Effector memory CD4-positive, alpha-beta T cell (primary cell): ENCODE measurements at regions not wholly inside any gene's neighbourhood (a gene's known extent, or its start where the extent isn't known, plus 50 kb on each side); places are given as distances from the start of the nearest gene placed in this dataset.

Source experiments
- DNase-seq, 3 donors: peaks; one replicate each; pipeline ENCODE4 v3.0.0-alpha.2; 2020
- H3K27ac ChIP-seq: 2 replicates; pipeline ENCODE4 v1.7.0; 2013; ENCODE audit warnings: mild to moderate bottlenecking, low read length, moderate library complexity; ENCODE audit not compliant: insufficient read depth, poor library complexity, severe bottlenecking
- H3K27me3 ChIP-seq: replicated peaks from 2 replicates; pipeline ENCODE4 v1.7.0; 2013; ENCODE audit warnings: mild to moderate bottlenecking, low read length; ENCODE audit not compliant: insufficient read depth, control insufficient read depth, poor library complexity, severe bottlenecking
- H3K36me3 ChIP-seq: 2 replicates; pipeline ENCODE4 v1.7.0; 2013; ENCODE audit warnings: mild to moderate bottlenecking, low read length, moderate library complexity; ENCODE audit not compliant: control insufficient read depth, insufficient read depth
- H3K4me1 ChIP-seq: 2 replicates; pipeline ENCODE4 v1.7.0; 2013; ENCODE audit warnings: low read length, mild to moderate bottlenecking; ENCODE audit not compliant: control insufficient read depth, insufficient read depth, poor library complexity, severe bottlenecking
- H3K4me3 ChIP-seq: 2 replicates; pipeline ENCODE4 v1.7.0; 2013; ENCODE audit warnings: low read length, low read depth, mild to moderate bottlenecking; ENCODE audit not compliant: insufficient read depth, poor library complexity, severe bottlenecking
- H3K9me3 ChIP-seq: 2 replicates; pipeline ENCODE4 v1.7.0; 2013; ENCODE audit warnings: mild to moderate bottlenecking, low read length, moderate library complexity; ENCODE audit not compliant: control insufficient read depth

DNA sequence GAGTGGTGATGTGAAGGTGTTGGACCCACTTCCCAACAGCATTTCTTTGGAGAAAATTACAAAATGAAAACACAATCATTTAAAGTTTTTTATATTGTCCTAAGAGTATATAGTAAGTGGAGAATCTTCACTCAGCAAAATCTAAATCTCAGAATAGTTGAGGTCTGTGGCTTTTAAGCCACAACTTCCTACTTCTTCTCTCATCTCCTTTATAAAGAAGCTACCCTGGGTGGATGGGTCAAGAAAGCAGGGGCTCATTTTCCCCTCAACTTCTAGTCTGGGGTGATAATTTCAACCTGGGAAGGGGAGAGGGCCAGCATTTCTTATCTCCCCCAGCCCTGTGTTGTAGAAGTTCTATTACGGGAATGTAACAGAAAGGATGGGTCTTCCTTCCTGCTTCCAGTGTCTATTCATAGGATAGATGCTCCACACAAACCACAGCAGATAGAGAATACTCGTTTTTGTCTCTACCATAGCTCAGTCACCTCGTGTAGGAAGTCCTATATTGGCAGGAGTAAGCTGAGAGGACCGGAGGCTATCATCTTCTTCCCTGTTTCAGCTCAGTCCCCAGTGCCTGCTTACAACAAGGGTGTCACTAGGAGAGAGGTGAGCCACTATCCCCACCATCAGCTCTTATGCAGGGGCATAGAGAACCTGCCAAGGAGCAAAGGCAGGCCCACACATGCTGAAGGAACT, 341.5 kb downstream of the CASP12 start:
- Histone ChIP-seq H3K36me3 (no peaks in the 10 kb centered on the region), H3K27ac (no peak overlapping the region), H3K27me3 (no peaks in the 10 kb centered on the region), H3K4me3 (no peak overlapping the region), H3K9me3 (no peaks in the 10 kb centered on the region), H3K4me1 (peaks cover 3% of the 10 kb centered on the region)
- no peak for DNase-seq

GRCh38 chr11:104549019-104549418, 349.2 kb downstream of the CASP12 start:
- H3K36me3 ChIP-seq: no peaks in the 10 kb centered on the region
- H3K9me3 ChIP-seq: no peaks in the 10 kb centered on the region
- H3K4me3 ChIP-seq: no peak overlapping the region
- no peak for DNase-seq
- H3K4me1 ChIP-seq: no peaks in the 10 kb centered on the region
- H3K27ac ChIP-seq: no peak overlapping the region
- no peaks in the 10 kb centered on the region for H3K27me3 ChIP-seq

GRCh38 chr11:104547996-104548661, 350.1 kb downstream of the CASP12 start:
- H3K36me3 ChIP-seq: no peaks in the 10 kb centered on the region
- DNase-seq: no peak
- no peak overlapping the region for H3K4me3 ChIP-seq
- no peaks in the 10 kb centered on the region for H3K4me1 ChIP-seq
- no peaks in the 10 kb centered on the region for H3K9me3 ChIP-seq
- no peak overlapping the region for H3K27ac ChIP-seq
- H3K27me3 ChIP-seq: no peaks in the 10 kb centered on the region

- no peaks in the 10 kb centered on the region for H3K27me3 ChIP-seq
- DNase-seq: no peak
- H3K9me3 ChIP-seq: no peaks in the 10 kb centered on the region
- no peaks in the 10 kb centered on the region for H3K4me1 ChIP-seq
- H3K27ac ChIP-seq: no peak overlapping the region
- no peak overlapping the region for H3K4me3 ChIP-seq
- H3K36me3 ChIP-seq: no peaks in the 10 kb centered on the region
Measured at GRCh38 chr11:104546501-104546900, 351.8 kb downstream of the CASP12 start.

DNA sequence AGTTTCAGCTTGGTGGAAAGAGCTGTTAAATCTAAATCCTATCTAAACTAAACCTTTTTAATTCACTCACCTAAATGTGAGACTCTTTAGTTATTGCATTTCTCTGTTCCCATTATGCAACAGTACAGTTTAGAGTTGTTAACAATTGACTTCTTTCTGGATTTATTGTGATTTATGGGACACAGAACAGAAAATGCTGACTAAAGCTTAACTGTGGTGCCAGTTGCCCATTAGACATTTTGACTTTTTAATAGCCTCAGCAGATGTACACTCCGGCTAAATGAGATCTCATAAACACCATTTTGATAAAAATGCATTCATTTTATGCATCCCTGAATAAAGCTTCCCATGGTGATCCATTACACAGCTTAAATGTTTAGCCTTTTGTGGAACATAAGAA, 356.6 kb downstream of the CASP12 start:
- Histone ChIP-seq H3K4me1 (no peaks in the 10 kb centered on the region), H3K27me3 (no peaks in the 10 kb centered on the region), H3K27ac (no peak overlapping the region), H3K4me3 (no peak overlapping the region), H3K9me3 (no peaks in the 10 kb centered on the region), H3K36me3 (no peaks in the 10 kb centered on the region)
- no peak for DNase-seq

GRCh38 chr11:104538313-104538712, 359.9 kb downstream of the CASP12 start:
- H3K4me1 ChIP-seq: no peaks in the 10 kb centered on the region
- H3K4me3 ChIP-seq: no peak overlapping the region
- no peak overlapping the region for H3K27ac ChIP-seq
- DNase-seq: no peak
- no peaks in the 10 kb centered on the region for H3K9me3 ChIP-seq
- no peaks in the 10 kb centered on the region for H3K36me3 ChIP-seq
- H3K27me3 ChIP-seq: no peaks in the 10 kb centered on the region

- H3K4me1 ChIP-seq: no peaks in the 10 kb centered on the region
- H3K27ac ChIP-seq: no peak overlapping the region
- no peak overlapping the region for H3K4me3 ChIP-seq
- DNase-seq: no peak
- H3K27me3 ChIP-seq: no peaks in the 10 kb centered on the region
- no peaks in the 10 kb centered on the region for H3K9me3 ChIP-seq
- no peaks in the 10 kb centered on the region for H3K36me3 ChIP-seq
Measured at GRCh38 chr11:104534278-104534677, 364.0 kb downstream of the CASP12 start.

GRCh38 chr11:104531894-104532293, 366.4 kb downstream of the CASP12 start:
- no peaks in the 10 kb centered on the region for H3K27me3 ChIP-seq
- DNase-seq: no peak
- H3K4me1 ChIP-seq: no peaks in the 10 kb centered on the region
- H3K36me3 ChIP-seq: no peaks in the 10 kb centered on the region
- H3K27ac ChIP-seq: no peak overlapping the region
- H3K9me3 ChIP-seq: no peaks in the 10 kb centered on the region
- H3K4me3 ChIP-seq: no peak overlapping the region

DNA sequence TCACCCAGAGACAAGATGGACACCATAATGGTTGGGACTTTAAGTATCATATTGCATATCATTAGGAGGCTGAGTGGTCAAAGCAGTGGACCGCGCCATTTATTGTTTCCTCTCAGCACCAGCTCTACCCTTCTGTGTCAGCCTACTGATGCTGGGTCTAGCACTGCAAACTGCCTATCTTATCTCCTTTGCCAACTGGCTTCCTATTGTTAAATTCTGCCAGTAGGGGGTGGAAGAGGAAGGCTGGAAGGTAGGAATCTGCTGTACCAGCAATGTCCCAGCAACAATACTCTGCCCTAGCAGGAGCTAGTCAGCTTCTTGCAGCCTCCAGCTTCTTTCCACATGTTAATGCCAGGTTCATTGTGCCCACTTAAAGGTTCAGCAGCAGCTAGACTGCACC, 367.1 kb upstream of the PDGFD start:
- Histone ChIP-seq H3K9me3 (no peaks in the 10 kb centered on the region), H3K4me1 (no peaks in the 10 kb centered on the region), H3K36me3 (no peaks in the 10 kb centered on the region), H3K27ac (no peak overlapping the region), H3K4me3 (no peak overlapping the region), H3K27me3 (no peaks in the 10 kb centered on the region)
- DNase-seq: peak in 1 of 3 donors; percentile 0

DNA sequence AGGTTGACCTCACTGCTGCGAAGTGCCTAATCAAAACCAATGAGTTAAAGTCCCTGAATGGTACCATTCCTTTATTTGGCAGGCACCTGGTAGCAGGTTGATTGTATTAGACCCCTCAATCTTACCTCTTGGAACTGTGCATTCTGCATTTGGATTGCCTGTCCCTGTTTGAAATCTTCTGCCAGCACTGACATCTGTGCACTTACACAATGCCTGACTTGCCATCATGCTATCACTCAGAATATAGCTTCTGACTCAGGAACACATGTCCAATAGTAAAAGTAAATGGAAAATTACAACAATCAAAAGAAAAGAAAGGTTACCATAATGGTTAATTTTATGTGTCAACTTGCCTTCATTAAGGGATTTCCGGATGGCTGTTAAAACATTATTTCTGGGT, 366.0 kb upstream of the PDGFD start:
- Histone ChIP-seq H3K27me3 (no peaks in the 10 kb centered on the region), H3K4me1 (no peaks in the 10 kb centered on the region), H3K27ac (no peak overlapping the region), H3K36me3 (no peaks in the 10 kb centered on the region), H3K4me3 (no peak overlapping the region), H3K9me3 (no peaks in the 10 kb centered on the region)
- DNase-seq: no peak
